ENCODE measurements at regions not wholly inside any gene's neighbourhood (a gene's known extent, or its start where the extent isn't known, plus 50 kb on each side); places are given as distances from the start of the nearest gene placed in this dataset.

DNA sequence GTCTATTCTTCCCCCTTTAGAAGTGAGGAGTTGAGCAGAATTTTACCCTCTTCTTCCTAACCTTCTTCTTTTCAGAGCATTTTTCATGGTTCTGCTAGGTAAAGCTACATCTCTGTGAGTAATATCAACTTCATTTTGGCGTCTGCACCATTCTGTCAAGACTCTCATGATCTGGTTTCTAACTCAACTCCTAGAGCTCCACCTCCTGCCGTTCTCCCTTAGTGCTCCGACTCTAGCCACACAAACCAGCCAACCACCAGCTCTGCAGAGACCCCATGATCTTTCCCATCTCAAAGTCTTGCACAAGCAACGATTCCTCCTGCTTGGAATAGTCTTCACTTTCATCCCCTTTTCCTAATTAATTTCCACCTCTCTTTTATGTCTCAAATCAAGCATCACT, 193.9 kb upstream of the TMC3 start:
- intact Hi-C loops (cut with DNase I): no loop called here
- no peak for ATAC-seq
- DNase-seq: no peak
- WGBS, 2 donors: 78% methylated on average over 4 of the region's 4 CpGs
- H3K4me1 ChIP-seq: no peaks in the 10 kb centered on the region
- no peaks in the 10 kb centered on the region for H3K9me3 ChIP-seq
- no peaks in the 10 kb centered on the region for H3K36me3 ChIP-seq
- TF ChIP-seq, protein P1, sequence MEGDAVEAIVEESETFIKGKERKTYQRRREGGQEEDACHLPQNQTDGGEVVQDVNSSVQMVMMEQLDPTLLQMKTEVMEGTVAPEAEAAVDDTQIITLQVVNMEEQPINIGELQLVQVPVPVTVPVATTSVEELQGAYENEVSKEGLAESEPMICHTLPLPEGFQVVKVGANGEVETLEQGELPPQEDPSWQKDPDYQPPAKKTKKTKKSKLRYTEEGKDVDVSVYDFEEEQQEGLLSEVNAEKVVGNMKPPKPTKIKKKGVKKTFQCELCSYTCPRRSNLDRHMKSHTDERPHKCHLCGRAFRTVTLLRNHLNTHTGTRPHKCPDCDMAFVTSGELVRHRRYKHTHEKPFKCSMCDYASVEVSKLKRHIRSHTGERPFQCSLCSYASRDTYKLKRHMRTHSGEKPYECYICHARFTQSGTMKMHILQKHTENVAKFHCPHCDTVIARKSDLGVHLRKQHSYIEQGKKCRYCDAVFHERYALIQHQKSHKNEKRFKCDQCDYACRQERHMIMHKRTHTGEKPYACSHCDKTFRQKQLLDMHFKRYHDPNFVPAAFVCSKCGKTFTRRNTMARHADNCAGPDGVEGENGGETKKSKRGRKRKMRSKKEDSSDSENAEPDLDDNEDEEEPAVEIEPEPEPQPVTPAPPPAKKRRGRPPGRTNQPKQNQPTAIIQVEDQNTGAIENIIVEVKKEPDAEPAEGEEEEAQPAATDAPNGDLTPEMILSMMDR (IDR thresholded peaks at IDR 0.05): no peak
- no peak for FAIRE-seq
- no peak overlapping the region for H3K4me3 ChIP-seq
- H3K27me3 ChIP-seq: no peaks in the 10 kb centered on the region
- no peak overlapping the region for H3K27ac ChIP-seq

GRCh38 chr15:81562986-81563385, 189.0 kb upstream of the TMC3 start:
- H3K27ac ChIP-seq: no peak overlapping the region
- intact Hi-C loops (cut with DNase I): no loop called here
- no peak for FAIRE-seq

GRCh38 chr15:81560405-81560804, 186.4 kb upstream of the TMC3 start:
- intact Hi-C loops (cut with DNase I): no loop called here
- no peak for DNase-seq
- Histone ChIP-seq H3K9me3 (no peaks in the 10 kb centered on the region), H3K4me1 (no peaks in the 10 kb centered on the region), H3K4me3 (no peak overlapping the region), H3K27me3 (no peaks in the 10 kb centered on the region), H3K27ac (no peak overlapping the region), H3K36me3 (no peaks in the 10 kb centered on the region)
- FAIRE-seq: no peak
- ATAC-seq: no peak
- 83 to 89% methylated on average over 1 of the region's 1 CpG for WGBS, 2 donors
- TF ChIP-seq, protein P1 (IDR thresholded peaks at IDR 0.05): no peak

More at GRCh38 chr15:81562986-81563385, 189.0 kb upstream of the TMC3 start:
- WGBS, 2 donors: 77 to 81% methylated on average over 2 of the region's 2 CpGs
- H3K4me1 ChIP-seq: no peaks in the 10 kb centered on the region
- H3K4me3 ChIP-seq: no peak overlapping the region
- DNase-seq (no peak), ATAC-seq (no peak)
- no peaks in the 10 kb centered on the region for H3K9me3 ChIP-seq
- H3K36me3 ChIP-seq: no peaks in the 10 kb centered on the region
- no peaks in the 10 kb centered on the region for H3K27me3 ChIP-seq
- TF ChIP-seq, protein P1 (IDR thresholded peaks at IDR 0.05): no peak

GRCh38 chr15:81558056-81558455, 184.0 kb upstream of the TMC3 start:
- ATAC-seq: no peak
- no peak overlapping the region for H3K27ac ChIP-seq
- DNase-seq: no peak
- WGBS, 2 donors: 79 to 82% methylated on average over 2 of the region's 2 CpGs
- TF ChIP-seq, protein P1 (IDR thresholded peaks at IDR 0.05): no peak
- FAIRE-seq: no peak
- H3K36me3 ChIP-seq: no peaks in the 10 kb centered on the region
- no peak overlapping the region for H3K4me3 ChIP-seq
- no peaks in the 10 kb centered on the region for H3K9me3 ChIP-seq
- H3K4me1 ChIP-seq: no peaks in the 10 kb centered on the region
- intact Hi-C loops (cut with DNase I): no loop called here
- no peaks in the 10 kb centered on the region for H3K27me3 ChIP-seq

DNA sequence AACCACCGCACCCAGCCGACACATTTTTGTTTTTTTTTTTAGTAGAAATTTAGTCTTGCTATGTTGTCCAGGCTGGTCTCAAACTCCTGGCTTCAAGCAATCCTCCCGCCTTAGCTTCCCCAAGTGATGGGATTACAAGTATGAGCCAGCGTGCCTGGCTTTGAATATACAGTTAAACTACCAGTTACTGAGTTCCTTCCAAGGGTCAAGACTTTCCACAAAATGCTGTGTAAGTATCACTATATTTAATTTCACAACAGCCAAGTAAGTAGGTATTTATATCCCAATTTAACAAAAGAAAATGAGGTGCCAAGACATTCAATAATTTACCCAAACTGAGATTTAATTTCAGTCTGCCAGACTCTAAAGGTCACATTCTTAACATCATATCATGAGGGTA, 181.3 kb upstream of the TMC3 start:
- H3K4me1 ChIP-seq: no peaks in the 10 kb centered on the region
- intact Hi-C loops (cut with DNase I): no loop called here
- TF ChIP-seq, protein P1 (IDR thresholded peaks at IDR 0.05): no peak
- no peaks in the 10 kb centered on the region for H3K27me3 ChIP-seq
- no peaks in the 10 kb centered on the region for H3K36me3 ChIP-seq
- 91 to 96% methylated on average over 4 of the region's 4 CpGs for WGBS, 2 donors
- no peak overlapping the region for H3K27ac ChIP-seq
- H3K9me3 ChIP-seq: no peaks in the 10 kb centered on the region
- no peak for ATAC-seq
- no peak for FAIRE-seq
- DNase-seq: no peak
- H3K4me3 ChIP-seq: no peak overlapping the region
